HFF-Myc (cell line): ENCODE measurements at regions not wholly inside any gene's neighbourhood (a gene's known extent, or its start where the extent isn't known, plus 50 kb on each side); places are given as distances from the start of the nearest gene placed in this dataset.
"Not testable (repeated sequence)": the region's sequence is repeated elsewhere in the genome, so short reads cannot be mapped to it uniquely, and the experiment has no call there.

ENCODE experiments used
- DNase-seq: peaks from one replicate; pipeline ENCODE4 v3.0.0-alpha.2; 2011; ENCODE audit warnings: low read depth; ENCODE audit errors: extremely low read depth
- H3K4me3 ChIP-seq: replicated peaks from 2 replicates; pipeline ENCODE4 v1.5.1; 2011; ENCODE audit warnings: low read depth, mild to moderate bottlenecking, control low read depth, low read length
- TF ChIP-seq, protein P1 (sequence below): IDR thresholded peaks from 2 replicates; pipeline ENCODE4 v1.5.1; 2012; ENCODE audit warnings: mild to moderate bottlenecking, low read depth, low read length, control low read depth; ENCODE audit errors: missing control alignments

DNA sequence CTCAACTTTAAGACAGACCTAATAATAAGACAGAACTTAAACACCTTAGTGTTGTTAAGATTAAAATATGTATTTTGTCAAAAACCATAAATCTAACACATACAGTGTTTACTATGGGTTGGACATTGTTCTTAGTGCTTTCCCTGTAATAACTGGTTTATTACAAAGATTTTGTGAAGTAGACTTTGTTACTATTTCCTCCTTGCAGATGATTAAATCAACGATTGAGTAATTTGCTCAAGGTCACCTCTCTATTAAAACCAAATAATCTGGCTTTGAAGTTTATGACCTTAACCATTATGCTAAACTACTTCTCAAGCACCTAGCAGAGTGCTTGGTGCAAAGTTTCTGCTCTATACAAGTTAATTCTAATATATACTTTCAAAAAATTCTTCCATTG, 102.7 kb upstream of the FAM3C start:
- no peak overlapping the region for H3K4me3 ChIP-seq
- TF ChIP-seq, protein P1, sequence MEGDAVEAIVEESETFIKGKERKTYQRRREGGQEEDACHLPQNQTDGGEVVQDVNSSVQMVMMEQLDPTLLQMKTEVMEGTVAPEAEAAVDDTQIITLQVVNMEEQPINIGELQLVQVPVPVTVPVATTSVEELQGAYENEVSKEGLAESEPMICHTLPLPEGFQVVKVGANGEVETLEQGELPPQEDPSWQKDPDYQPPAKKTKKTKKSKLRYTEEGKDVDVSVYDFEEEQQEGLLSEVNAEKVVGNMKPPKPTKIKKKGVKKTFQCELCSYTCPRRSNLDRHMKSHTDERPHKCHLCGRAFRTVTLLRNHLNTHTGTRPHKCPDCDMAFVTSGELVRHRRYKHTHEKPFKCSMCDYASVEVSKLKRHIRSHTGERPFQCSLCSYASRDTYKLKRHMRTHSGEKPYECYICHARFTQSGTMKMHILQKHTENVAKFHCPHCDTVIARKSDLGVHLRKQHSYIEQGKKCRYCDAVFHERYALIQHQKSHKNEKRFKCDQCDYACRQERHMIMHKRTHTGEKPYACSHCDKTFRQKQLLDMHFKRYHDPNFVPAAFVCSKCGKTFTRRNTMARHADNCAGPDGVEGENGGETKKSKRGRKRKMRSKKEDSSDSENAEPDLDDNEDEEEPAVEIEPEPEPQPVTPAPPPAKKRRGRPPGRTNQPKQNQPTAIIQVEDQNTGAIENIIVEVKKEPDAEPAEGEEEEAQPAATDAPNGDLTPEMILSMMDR, result no peak
- DNase-seq, result no peak

GRCh38 chr7:121497545-121497944, 101.4 kb upstream of the FAM3C start:
- DNase-seq, H3K4me3 ChIP-seq: not testable (repeated sequence)

GRCh38 chr7:121494516-121494915, 98.4 kb upstream of the FAM3C start:
- no peak overlapping the region for H3K4me3 ChIP-seq
- TF ChIP-seq, protein P1, result no peak
- DNase-seq, result no peak

GRCh38 chr7:121493553-121493952, 97.4 kb upstream of the FAM3C start:
- TF ChIP-seq, protein P1, result no peak
- no peak overlapping the region for H3K4me3 ChIP-seq
- no peak for DNase-seq

DNA sequence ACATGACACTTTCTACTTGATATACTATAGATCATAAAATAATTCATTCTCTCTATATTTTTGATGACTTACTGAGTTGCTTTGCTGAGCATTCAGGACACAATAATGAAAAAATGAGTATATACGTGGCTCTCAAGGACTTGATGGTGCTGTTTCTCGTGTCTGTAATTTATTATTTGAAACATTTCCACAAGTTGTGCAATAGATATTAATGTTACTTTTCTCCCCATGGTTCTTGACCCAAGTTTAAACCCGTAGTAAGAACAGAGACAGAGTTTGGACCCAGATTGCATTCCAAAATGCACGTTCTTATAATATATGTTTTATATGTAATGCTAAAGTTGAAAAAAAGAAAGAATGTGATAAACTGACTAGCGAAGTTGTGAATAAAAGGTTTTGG, 94.2 kb upstream of the FAM3C start:
- TF ChIP-seq, protein P1, result no peak

DNA sequence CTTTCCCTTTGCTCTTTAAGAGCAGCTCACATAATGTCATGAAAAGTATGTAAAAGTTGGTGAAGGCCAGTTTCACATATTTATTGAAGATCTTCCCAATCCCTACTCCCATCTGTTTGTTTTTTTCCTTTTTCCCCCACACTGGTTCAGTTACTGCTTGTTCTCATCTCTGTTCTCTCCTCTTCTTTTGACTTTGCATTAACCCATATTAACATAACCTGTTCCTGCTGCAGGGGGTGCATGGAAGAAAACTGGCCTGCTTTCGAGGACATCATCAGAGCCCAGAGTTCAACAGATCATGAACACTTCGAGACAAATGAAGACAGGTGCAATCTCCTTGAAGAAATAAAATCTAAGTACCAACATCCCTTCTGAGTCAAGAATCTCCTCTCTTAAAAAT, 93.3 kb upstream of the FAM3C start:
- DNase-seq, result no peak
- no peak overlapping the region for H3K4me3 ChIP-seq
- TF ChIP-seq, protein P1, result no peak

More for the DNA sequence above, 94.2 kb upstream of the FAM3C start:
- H3K4me3 ChIP-seq, result no peak overlapping the region
- no peak for DNase-seq

- TF ChIP-seq, protein P1, result no peak
- H3K4me3 ChIP-seq, result no peak overlapping the region
Measured at GRCh38 chr7:121488111-121488650, 92.1 kb upstream of the FAM3C start.

More at GRCh38 chr7:121488111-121488650, 92.1 kb upstream of the FAM3C start:
- DNase-seq, result no peak
